Chondrocyte (in vitro differentiated cells): ENCODE measurements at regions not wholly inside any gene's neighbourhood (a gene's known extent, or its start where the extent isn't known, plus 50 kb on each side); places are given as distances from the start of the nearest gene placed in this dataset.

Experiments
- DNase-seq: peaks from one replicate; pipeline ENCODE4 v3.0.0; 2021; ENCODE audit warnings: mixed read lengths, low spot score
- H3K27ac Mint-ChIP-seq: one replicate; pipeline ENCODE4 v1.8.0; 2021; ENCODE audit warnings: mild to moderate bottlenecking, moderate library complexity, mixed read lengths; ENCODE audit not compliant: unreplicated experiment
- H3K27me3 Mint-ChIP-seq: 2 replicates; pipeline ENCODE4 v1.8.0; 2021; ENCODE audit warnings: low read depth, mixed read lengths
- H3K36me3 Mint-ChIP-seq: 2 replicates; pipeline ENCODE4 v1.8.0; 2021; ENCODE audit warnings: low read depth, mixed read lengths
- H3K4me1 Mint-ChIP-seq: 2 replicates; pipeline ENCODE4 v1.8.0; 2021; ENCODE audit warnings: low read depth, mild to moderate bottlenecking, mixed read lengths
- H3K4me3 Mint-ChIP-seq: one replicate; pipeline ENCODE4 v1.8.0; 2021; ENCODE audit warnings: mild to moderate bottlenecking, moderate library complexity, mixed read lengths; ENCODE audit not compliant: unreplicated experiment
- H3K9me3 Mint-ChIP-seq: 2 replicates; pipeline ENCODE4 v1.8.0; 2021; ENCODE audit warnings: low read depth, mixed read lengths
- CTCF ChIP-seq: fragments of 200-600 bp; sonication (generic); IDR thresholded peaks from 2 replicates; pipeline ENCODE4 v1.5.0; 2021; ENCODE audit warnings: antibody characterized with exemption, mild to moderate bottlenecking, moderate library complexity

DNA sequence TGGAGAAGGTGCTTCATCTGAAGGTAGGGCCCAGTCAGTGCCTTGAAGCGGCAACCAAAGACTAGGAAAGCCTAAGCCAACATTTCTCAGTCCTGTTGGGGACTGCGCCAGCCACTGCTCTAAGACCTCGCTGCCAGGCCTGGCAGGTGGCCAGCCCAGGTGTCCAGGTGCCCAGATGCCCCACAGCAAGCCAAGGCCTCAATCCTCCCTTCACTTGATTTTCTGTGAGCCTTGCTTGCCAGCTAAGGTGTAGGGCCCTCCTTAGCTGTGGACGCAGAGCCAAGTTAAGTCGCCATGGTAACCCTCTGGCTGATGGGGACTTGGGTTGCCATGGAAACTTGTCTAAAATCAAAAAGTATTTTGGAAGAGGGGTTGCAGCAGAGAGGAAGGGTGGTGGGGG, 135.0 kb downstream of the NAV1 start:
- no peak overlapping the region for H3K4me3 Mint-ChIP-seq
- DNase-seq, result no peak

GRCh38 chr1:201675143-201675542, 136.2 kb downstream of the NAV1 start:
- peaks cover 47% of the 10 kb centered on the region for H3K4me1 Mint-ChIP-seq
- no peaks in the 10 kb centered on the region for H3K27me3 Mint-ChIP-seq
- TF ChIP-seq CTCF, result no peak
- no peak for DNase-seq
- peaks cover 4% of the 10 kb centered on the region for H3K36me3 Mint-ChIP-seq
- H3K27ac Mint-ChIP-seq, result peak overlapping the region; percentile 58
- H3K4me3 Mint-ChIP-seq, result no peak overlapping the region
- H3K9me3 Mint-ChIP-seq, result peaks cover 2% of the 10 kb centered on the region

More for the DNA sequence above, 135.0 kb downstream of the NAV1 start:
- no peak for TF ChIP-seq CTCF
- H3K9me3 Mint-ChIP-seq, result no peaks in the 10 kb centered on the region
- peaks cover 41% of the 10 kb centered on the region for H3K4me1 Mint-ChIP-seq
- peaks cover 3% of the 10 kb centered on the region for H3K36me3 Mint-ChIP-seq
- no peak overlapping the region for H3K27ac Mint-ChIP-seq
- H3K27me3 Mint-ChIP-seq, result no peaks in the 10 kb centered on the region

DNA sequence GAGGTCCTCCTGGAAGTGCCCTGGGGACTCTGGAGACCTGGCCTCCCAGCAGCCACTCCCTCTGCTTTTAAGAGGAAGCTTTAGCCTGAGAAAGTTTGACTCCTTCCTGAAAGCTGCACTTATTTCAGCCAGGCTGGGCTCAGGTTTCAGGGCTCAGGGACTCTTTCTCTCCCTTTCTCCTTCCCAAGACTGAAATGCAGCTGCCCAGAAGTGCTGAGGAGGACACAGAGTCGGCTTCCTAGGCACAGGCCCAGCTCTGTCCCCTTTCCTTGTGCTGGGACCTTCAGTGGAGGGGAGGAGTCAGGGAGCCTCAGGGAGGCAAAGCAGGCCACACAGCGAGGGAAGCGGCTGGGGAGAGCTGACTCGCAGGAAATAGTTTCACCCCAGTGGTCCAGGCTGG, 137.3 kb downstream of the NAV1 start:
- H3K27me3 Mint-ChIP-seq, result no peaks in the 10 kb centered on the region
- peaks cover 52% of the 10 kb centered on the region for H3K4me1 Mint-ChIP-seq
- H3K4me3 Mint-ChIP-seq, result no peak overlapping the region
- no peak for TF ChIP-seq CTCF
- H3K9me3 Mint-ChIP-seq, result peaks cover 2% of the 10 kb centered on the region
- H3K27ac Mint-ChIP-seq, result peak overlapping the region; percentile 64
- no peak for DNase-seq
- H3K36me3 Mint-ChIP-seq, result peaks cover 8% of the 10 kb centered on the region

GRCh38 chr1:201676641-201677040, 137.7 kb downstream of the NAV1 start:
- peaks cover 8% of the 10 kb centered on the region for H3K36me3 Mint-ChIP-seq
- no peak for DNase-seq

GRCh38 chr1:201678264-201679101, 139.6 kb downstream of the NAV1 start:
- Mint-ChIP-seq H3K27ac (no peak overlapping the region), H3K9me3 (peaks cover 2% of the 10 kb centered on the region), H3K36me3 (peaks cover 6% of the 10 kb centered on the region), H3K4me1 (peaks cover 44% of the 10 kb centered on the region), H3K4me3 (no peak overlapping the region), H3K27me3 (no peaks in the 10 kb centered on the region)
- no peak for DNase-seq
- TF ChIP-seq CTCF, result no peak

More at GRCh38 chr1:201676641-201677040, 137.7 kb downstream of the NAV1 start:
- no peak for TF ChIP-seq CTCF
- Mint-ChIP-seq H3K27me3 (no peaks in the 10 kb centered on the region), H3K27ac (peak overlapping the region; percentile 64), H3K4me1 (peaks cover 52% of the 10 kb centered on the region), H3K4me3 (no peak overlapping the region), H3K9me3 (peaks cover 2% of the 10 kb centered on the region)
